Fibroblast of skin of right biceps (primary cell): ENCODE measurements at regions not wholly inside any gene's neighbourhood (a gene's known extent, or its start where the extent isn't known, plus 50 kb on each side); places are given as distances from the start of the nearest gene placed in this dataset.
"Not testable (repeated sequence)": the region's sequence is repeated elsewhere in the genome, so short reads cannot be mapped to it uniquely, and the experiment has no call there.

Source experiments
- DNase-seq: peaks from one replicate; pipeline ENCODE4 v3.0.0-alpha.2; 2013

DNA sequence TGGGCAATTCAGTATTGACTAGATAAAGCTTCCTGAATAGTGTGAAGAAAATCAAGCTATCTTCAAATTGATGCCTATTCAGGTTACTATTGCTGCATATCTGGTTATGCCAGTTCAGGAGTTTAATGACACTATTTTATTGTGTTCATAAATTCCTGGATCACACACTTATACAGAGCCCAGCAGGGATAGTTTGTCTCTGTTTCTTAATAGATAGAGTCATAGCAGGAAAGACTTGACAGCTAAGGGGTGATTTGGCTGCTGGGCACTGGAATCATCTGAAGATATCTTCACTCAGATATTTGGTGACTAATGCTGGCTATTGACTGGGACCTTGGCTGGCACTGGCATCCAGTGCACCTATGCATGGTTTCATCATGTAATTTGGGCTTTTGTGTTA lies 187.8 kb downstream of the PYDC2 start:
- DNase-seq: no peak

DNA sequence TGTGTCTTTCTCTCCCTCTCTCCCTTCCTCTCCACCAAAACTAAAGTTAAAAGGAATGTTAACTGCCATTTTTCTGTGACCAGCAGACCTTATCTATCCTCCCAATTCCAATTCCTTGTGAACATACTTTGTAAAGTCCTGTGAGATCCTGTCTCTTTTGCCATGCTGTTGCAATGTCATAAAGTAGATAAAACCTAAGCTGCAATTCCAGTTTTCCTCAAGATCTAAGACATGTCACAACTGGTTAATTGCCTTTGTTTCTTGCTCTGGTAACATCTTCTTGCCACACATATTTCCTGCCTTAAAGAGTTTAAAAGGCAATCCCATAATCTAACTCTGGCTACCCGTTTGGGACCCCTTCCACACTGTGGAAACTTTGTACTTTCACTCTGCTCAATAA lies 188.7 kb downstream of the PYDC2 start:
- DNase-seq: no peak

DNA sequence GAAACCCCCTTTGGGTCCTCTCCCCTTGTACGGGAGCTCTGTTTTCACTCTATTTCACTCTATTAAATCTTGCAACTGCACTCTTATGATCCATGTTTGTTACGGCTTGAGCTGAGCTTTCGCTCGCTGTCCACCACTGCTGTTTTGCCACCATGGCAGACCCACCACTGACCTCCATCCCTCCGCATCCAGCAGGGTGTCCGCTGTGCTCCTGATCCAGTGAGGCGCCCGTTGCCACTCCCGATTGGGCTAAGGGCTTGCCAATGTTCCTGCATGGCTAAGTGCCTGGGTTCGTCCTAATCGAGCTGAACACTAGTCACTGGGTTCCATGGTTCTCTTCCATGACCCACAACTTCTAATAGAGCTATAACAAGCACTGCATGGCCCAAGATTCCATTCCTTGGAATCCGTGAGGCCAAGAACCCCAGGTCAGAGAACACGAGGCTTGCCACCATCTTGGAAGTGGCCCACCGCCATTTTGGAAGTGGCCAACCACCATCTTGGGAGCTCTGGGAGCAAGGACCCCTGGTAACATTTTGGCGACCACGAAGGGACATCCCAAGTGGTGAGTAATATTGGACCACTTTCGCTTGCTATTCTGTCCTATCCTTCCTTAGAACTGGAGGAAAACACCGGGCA lies 197.9 kb downstream of the PYDC2 start:
- not testable (repeated sequence) for DNase-seq

DNA sequence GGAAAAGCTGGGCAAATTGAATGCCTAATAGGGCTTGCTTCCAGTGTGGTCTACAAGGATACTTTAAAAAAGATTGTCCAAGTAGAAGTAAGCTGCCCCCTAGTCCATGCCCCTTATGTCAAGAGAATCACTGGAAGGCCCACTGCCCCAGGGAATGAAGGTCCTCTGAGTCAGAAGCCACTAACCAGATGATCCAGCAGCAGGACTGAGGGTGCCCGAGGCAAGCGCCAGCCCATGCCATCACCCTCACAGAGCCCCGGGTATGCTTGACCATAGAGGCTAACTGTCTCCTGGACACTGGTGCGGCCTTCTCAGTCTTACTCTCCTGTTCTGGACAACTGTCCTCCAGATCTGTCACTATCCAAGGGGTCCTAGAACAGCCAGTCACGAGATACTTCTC lies 201.2 kb downstream of the PYDC2 start:
- not testable (repeated sequence) for DNase-seq

DNA sequence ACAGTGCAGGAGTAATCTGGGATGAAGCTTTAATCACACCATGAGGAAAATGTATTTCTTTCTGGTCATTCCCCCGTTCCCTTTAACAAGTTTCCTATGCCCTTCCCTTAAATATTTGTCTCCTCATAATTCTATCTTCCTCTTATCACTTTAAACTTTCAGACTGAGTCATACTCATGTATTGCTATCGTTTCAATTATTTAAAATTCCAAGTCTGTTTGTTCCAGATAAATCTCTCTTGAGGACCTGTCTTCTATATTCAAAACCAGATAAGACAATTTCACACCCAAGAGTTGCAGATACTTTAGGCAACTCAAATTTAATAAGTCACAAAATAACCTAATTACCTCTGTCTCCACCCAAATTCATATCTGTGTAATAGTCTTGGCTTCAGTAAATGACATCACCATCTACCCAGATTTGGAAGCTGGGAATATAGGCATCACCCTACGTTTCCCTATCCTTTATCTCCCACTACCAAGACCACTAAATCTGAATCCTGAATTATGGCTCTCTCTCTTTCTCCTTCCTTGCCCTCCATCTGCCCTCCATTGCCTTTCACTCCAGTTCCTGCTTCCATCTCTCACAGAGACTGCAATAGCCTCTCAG lies 220.1 kb downstream of the PYDC2 start:
- peak; percentile 23 for DNase-seq

DNA sequence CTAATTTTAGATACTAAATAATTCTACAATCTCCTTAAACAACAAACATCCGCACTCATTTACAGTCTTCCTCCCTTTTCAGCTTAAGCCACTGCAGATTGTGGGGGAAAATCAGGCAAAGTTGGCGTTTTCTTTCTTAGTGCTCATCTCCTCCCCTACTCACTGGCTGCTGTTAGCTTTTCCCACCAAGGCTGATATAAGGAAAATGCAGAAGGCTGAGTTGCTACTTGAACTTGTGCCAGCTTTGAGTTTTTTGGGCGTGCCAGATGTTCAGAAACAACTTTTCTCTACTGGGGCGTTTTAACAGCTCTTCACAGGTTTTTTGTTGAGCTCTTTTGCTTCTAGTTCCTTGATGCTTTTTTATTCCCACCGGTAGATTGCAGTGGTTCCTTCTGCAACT lies 222.0 kb downstream of the PYDC2 start:
- DNase-seq: peak; percentile 0

DNA sequence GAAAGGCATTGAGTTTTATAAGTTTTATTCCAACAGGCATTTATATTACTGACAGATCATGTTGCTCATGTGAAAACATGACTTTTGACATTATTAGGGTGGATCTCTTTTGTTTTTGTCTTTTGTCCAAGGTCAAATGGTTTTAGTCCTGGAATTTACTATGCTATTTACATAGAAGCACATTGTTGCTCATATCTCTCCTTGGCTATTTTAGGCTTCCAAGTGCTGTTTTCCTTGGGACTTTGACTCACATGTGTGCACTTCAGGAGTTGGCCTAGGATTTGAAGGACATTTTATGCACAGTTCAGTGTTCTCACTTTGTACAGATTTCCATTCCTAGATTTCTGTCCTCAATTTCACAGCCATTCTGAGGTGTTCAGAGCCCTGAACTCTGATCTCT lies 225.7 kb downstream of the PYDC2 start:
- no peak for DNase-seq

DNA sequence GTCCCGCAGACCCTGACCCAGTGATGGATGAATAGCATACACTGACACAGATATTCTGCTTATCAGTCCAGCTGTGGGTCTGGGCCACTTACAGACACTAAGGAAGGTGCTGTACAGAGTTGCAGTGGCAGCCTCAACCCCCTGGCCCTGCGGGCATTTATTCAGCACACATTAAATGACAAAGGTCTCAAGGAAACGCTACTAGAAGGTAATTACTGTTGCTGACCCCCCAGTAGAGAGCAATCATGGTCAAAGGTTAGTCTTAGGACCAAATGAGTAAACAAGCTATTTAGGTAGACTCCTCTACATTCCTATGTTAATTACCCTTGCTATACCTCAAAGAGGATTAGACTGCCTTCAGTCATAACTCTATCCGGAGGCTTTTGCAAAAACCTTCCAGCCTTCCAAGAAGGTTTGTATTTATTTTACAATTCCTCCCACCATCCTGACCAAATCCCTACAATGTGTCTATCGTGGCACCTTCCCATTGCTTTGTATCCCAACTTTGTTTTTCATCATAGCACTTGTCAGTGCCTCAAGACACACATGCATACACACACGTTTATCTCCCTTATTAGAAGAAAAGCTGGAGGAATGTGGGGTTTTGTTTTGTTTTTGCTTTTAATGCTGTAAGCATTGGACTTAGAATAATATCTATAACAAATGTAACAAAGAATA lies 227.9 kb downstream of the PYDC2 start:
- no peak for DNase-seq

DNA sequence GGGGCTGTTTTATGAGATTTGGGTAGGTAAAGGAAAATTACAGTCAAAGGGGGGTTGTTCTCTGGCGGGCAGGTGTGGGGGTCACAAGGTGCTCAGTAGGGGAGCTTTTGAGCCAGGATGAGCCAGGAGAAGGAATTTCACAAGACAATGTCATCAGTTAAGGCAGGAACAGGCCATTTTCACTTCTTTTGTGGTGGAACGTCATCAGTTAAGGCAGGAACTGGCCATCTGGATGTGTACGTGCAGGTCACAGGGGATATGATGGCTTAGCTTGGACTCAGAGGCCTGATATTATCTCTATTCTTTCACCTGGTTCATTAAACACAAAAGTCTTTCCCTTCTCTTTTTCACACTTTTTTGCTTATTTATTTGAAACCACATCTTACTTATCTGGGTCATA lies 230.2 kb downstream of the PYDC2 start:
- not testable (repeated sequence) for DNase-seq

DNA sequence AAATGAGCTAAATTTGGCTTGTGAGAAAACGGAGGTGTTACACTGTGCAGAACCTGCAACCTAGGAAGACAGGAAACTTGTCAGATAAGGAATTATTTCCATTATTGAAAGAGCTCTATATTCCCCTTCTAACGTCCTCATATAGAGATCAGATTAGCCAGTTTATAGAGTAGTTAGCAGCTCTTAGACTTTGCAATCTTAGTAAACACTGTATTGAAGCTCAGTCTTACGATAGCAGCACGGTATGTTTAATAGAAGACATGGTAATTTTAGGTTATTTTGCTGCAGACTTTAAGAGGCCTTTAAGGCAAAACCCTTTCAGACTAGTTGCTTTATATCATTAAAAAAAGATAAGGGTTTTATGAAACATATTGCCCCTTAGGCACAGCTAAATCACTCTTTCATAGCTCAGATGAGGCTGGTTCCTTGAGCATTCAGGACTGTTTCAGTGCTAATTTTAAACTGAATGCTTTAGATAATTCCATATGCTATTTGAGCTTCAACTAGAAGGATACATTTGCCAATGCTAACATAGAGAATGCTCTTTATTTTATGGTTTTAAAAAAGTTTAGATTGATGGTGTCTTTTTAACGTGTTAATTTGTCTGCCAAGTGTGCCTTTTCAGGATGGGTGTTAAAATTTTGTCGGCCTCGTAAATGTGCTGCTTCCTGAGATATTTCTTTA lies 234.3 kb downstream of the PYDC2 start:
- no peak for DNase-seq

DNA sequence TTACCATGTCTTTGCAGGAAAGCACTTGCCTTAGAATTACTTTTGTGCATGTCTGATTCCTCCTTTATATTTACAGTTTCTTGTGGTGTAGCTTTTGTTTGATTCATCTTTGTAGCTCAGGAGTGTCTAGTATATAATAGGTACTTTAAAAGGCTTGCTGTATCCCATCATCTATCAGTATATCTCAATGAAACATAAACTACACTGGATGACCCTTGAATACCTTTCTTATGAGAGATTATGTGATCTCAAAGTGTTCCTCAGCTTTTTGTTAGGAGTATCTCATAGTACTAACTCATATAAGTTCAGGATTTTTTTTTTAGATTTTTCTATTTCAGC lies 234.8 kb downstream of the PYDC2 start:
- no peak for DNase-seq

DNA sequence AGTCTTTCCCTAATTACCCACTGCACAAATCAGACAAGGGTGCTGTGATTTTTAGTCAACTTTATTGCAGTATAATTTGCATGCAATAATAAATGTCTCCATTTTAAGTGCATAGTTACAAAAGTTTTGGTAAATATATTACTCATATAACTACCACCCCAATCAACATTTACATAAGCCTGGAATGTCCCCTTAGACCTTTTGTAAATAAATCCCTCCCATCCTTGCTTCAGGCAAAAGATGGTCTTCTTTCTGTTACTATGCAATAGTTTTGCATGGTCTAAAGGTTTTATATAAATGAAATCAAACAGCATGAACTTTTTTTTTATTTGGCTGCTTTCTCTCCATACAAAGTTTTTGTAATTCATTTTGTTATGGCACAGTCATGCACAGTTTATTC lies 235.4 kb downstream of the PYDC2 start:
- no peak for DNase-seq

DNA sequence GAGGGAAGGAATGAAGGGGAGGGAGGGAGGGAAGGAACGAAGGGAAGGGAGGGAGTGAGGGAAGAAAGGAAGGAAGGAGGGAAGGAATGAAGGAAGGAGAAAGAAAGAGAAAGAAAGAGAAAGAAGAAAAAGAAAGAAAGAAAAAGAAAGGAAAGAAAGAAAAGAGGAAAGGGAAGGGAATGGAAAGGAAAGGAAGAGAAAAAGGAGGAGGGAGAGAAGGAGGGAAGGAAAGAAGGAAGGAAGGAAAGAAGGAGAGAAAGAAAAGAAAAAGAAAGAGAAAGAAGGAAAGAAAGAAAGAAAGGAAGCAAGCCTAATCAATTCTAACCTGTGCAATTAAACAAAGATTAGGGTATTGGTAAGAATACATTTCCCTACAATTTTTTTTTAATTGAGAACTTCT lies 238.6 kb downstream of the PYDC2 start:
- DNase-seq: no peak

DNA sequence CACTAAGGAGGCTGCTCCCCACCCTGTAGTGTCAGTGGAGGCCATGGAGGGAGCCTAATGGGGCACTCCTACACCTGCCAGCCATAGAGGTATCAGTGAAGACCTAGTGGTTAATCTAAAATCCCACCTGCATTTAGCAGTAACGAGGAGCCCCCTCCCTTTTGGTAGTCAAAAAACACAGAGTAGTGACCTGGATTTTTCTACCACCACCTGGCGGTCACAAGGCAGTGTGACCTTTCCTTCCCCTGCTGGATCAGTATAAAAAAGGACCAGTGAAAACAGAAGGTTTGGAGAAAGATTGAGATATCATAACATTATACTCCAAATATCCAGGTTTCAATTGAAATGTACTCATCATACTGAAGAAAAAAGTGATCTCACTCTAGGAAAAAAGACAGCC lies 241.2 kb downstream of the PYDC2 start:
- no peak for DNase-seq

DNA sequence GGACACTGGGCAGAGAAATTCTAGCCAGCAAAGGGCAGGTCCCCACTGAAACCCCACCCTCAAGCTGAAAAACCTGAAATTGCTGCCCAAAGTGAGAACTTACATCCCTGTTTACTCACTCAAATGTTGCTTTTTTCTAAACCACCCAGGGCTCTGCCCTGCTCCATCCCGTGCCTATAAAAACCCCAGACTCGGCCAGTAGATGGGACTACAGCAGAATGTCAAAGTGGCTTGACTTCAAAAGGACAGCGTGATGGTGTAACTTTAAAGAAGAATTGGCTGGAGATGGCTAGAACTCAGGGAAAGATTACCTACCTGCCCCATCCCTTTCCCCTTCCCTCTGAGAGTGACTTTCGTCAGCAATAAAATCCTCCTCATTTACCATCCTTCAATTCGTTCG lies 246.9 kb downstream of the PYDC2 start:
- DNase-seq: no peak

DNA sequence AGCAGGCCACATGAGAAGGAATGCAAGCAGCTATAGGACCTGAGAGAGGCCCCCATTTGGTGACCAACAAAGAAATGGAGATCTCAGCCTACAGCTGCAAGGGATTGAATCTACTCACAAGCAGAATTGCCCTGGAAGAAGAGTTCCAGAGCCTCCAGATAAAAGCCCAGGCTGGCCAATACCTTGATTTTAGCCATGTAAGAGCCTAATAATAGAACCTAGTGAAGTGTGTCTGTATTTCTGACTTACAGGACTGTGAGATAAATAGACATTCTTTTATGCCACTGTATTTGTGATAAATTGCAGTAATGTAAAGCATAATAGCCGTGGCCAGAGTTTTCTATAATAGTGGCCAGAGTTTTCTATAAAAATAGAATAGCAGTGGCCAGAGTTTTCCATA lies 254.6 kb downstream of the PYDC2 start:
- DNase-seq: no peak

DNA sequence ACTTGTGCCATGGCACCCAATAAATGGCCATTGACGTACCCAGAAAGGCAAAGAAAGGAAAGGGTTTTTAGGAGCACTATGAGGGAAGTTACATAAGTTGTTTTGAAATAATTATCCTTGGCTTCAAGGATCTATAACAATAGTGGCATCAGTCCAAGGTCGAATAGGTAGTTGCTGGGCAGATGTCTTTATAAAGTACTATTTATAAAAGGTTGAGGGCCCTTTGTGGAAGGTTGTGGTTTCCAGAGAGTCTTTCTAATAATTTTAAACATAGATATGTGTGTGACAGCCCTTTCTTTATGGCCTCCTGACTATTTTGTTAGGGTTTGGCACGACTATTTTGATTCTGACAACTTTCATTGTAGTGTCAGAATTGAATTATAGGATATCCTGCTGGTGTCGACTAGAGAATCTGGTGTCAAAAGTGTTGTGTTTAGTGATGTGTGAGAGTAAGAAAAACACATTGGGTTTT lies 260.5 kb downstream of the PYDC2 start:
- DNase-seq: no peak

DNA sequence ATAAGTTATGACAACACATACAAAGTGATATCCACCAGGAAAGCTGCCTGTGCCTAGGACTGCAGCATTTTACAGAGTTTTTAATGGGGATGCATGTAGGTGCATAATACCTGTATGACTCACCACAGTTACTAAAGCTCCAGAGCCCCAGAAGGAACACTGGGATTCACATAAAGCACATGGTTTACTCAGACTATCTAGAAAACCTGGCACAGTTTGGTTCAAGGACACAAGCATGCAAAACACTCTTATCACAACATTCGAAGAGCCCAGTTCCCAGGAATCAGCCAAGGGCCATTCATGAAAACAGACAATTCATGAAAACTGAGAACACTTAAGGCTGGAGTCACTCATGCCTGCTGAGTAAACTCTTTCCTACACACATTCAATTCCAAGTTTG lies 261.0 kb downstream of the PYDC2 start:
- no peak for DNase-seq

DNA sequence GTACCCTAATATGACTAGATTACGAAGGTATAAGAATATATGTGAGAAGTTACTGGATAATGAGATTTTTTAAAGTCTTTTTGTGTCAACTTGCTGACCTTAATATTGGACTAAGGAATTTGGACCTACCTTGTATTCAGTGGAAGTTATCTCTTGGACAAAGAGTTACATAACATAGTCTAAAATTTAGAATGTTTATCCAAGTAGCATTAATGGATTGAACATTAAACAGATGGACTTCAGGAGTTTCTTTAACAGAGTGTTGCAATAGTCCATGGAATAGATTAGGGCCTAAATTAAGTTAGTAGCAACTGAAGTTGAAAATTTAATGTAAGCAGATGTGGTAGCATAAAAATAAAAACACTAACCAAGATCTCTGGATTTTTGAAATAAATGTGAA lies 266.4 kb downstream of the PYDC2 start:
- no peak for DNase-seq

DNA sequence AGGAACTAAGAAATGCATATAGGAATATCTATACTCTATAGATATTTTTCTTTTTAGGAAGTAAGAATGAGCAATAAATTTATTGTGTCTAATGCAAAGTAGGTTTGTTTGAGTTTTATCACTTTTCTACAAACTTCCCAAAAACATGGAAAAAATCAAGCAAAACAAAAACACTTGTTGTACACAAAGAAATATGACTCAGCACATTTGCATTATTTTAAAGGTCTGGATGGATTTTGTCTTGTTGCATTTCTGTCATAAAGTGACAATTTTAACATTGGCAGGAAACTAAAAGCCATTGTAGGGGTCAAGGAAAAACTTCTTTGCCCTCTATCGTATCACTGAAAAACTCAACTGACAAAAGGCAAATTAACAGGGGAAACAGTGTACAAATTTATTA lies 267.2 kb downstream of the PYDC2 start:
- no peak for DNase-seq

DNA sequence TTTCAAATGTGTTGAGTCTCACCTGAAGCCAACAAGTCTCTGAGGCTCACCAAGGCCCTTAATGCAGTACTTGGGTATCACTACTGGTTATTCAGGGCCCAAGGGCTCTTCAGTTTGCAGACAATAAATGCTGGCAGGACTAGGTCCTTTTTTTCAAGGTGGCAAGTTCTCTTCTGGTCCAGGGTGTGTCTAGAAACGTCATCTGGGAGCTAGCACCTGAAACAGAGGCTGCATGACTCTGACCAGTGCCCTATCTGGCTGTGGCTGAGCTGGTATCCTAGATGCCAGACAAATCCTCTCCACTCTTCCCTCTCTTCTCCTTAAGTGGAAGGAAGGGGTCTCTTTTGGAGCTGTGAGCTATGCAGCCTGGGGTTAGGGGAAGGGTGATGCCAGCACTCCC lies 276.8 kb downstream of the PYDC2 start:
- DNase-seq: no peak

DNA sequence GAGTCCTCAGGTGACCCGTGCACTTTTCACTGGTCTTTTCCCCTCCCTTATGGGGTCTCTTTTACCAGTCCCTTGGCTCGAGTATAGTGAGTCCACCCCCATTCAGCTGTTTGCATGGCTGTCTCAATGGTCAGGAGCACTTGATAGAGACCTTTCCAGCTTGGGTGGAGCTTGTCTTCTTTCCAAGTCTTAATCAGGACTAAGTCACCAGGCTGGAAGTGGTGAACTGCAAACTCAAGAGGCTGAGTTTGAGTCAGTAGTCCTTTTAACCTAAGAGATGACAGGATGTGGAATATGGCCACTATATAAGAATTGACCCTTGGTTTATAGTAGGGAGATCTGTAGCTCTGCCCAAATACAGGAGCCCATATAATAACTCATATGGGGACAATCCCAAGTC lies 279.7 kb downstream of the PYDC2 start:
- no peak for DNase-seq

DNA sequence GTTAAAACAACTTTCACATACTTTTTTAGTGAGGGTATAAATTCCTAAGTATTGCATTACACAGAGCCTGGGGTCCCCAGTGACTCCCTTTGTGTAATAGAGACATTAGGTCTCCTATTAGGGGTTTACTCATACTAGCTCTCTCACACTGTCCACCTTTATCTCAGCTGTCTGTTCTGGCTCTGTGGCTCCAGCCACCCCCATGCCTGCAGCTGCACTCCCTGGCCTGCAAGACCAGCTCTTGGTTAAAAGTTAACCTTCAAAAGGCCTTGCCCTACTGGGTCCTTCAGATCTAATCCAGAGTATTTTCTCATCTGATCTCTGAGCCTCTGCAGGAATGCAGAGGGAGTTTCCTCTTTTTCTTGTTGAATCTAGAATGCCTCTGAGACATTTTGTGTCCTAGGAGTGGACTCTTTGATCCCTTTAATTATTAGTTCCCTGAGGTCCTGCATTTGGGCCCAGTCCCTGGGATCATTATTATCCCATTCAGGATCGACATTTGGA lies 280.9 kb downstream of the PYDC2 start:
- not testable (repeated sequence) for DNase-seq

DNA sequence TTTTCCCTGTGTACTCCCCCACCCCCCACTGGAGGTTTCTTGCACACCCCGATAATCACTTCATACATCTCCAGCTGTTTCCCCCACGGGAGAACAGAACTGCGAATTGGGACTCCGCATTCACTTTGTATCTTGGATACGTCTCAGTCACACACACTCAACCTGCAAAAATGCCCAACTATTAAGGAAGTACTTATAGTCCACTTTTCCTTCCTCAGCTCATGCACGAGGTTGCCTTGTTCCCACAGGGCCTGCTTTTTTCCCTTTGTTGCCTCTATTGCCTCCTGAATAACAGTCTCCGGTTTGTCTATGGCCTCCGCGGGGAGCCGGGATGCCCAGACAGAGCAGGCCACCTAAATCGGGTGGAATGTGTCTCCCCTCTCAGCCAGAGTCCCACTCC lies 282.3 kb downstream of the PYDC2 start:
- no peak for DNase-seq
